PC-3 (cell line): ENCODE measurements at regions not wholly inside any gene's neighbourhood (a gene's known extent, or its start where the extent isn't known, plus 50 kb on each side); places are given as distances from the start of the nearest gene placed in this dataset.

Experiments used
- ATAC-seq: fragments of 200-7000 bp; cut with Tn5 transposase; 2 replicates; pipeline ENCODE4 v1.9.1; 2020; ENCODE audit warnings: mild to moderate bottlenecking, moderate library complexity
- BruUV-seq: library from RNA; stranded (reverse); fragments of 400-500 nt; replicated peaks from 2 replicates; lab custom pipeline; 2021; lab: Mats Ljungman, UMichigan
- CTCF ChIA-PET: fragments of 300-600 bp; sonication (Branson Sonifier 250); formaldehyde crosslinking; loops from one replicate; lab custom pipeline; 2022; ENCODE audit warnings: antibody characterized with exemption; lab: Charles Lee
- POLR2A ChIA-PET: fragments of 300-600 bp; sonication (Branson Sonifier 250); formaldehyde crosslinking; loops from one replicate; lab custom pipeline; 2022; ENCODE audit warnings: antibody characterized with exemption; ENCODE audit not compliant: unreplicated experiment; lab: Charles Lee
- DNase-seq: peaks from one replicate; pipeline ENCODE4 v3.0.0-alpha.2; 2015
- H2AFZ ChIP-seq: fragments of 300-600 bp; sonication (generic); 2 replicates; pipeline ENCODE4 v1.6.0; 2016; ENCODE audit warnings: antibody characterized with exemption, low read length
- H3F3A ChIP-seq: fragments of 300-600 bp; sonication (generic); one replicate; pipeline ENCODE4 v1.6.0; 2017; ENCODE audit warnings: antibody characterized with exemption, low read length, control low read depth, mild to moderate bottlenecking; ENCODE audit not compliant: unreplicated experiment
- H3K27ac ChIP-seq: fragments of 300-600 bp; sonication (generic); 2 replicates; pipeline ENCODE4 v1.5.1; 2016; ENCODE audit warnings: mild to moderate bottlenecking, low read length
- H3K27me3 ChIP-seq: fragments of 300-600 bp; sonication (generic); 2 replicates; pipeline ENCODE4 v1.6.1; 2016; ENCODE audit warnings: low read length, mixed read lengths
- H3K36me3 ChIP-seq: fragments of 300-600 bp; sonication (generic); 2 replicates; pipeline ENCODE4 v1.6.1; 2016; ENCODE audit warnings: low read depth, mixed run types, low read length, mixed read lengths
- H3K4me1 ChIP-seq: fragments of 300-600 bp; sonication (generic); 2 replicates; pipeline ENCODE4 v1.5.1; 2016; ENCODE audit warnings: low read length; ENCODE audit not compliant: insufficient read depth
- H3K4me2 ChIP-seq: fragments of 300-600 bp; sonication (generic); 2 replicates; pipeline ENCODE4 v1.6.0; 2016; ENCODE audit warnings: low read length
- H3K4me3 ChIP-seq: fragments of 300-600 bp; sonication (generic); 2 replicates; pipeline ENCODE4 v1.5.1; 2016; ENCODE audit warnings: mild to moderate bottlenecking, low read length, mixed read lengths
- H3K79me2 ChIP-seq: fragments of 300-600 bp; sonication (generic); 2 replicates; pipeline ENCODE4 v1.6.1; 2017; ENCODE audit warnings: low read length, mixed read lengths
- H3K9ac ChIP-seq: fragments of 300-600 bp; sonication (generic); 2 replicates; pipeline ENCODE4 v1.6.0; 2016; ENCODE audit warnings: mild to moderate bottlenecking, low read length
- H3K9me2 ChIP-seq: fragments of 300-600 bp; sonication (generic); replicated peaks from 2 replicates; pipeline ENCODE4 v1.6.1; 2016; ENCODE audit warnings: mixed run types, low read length, mixed read lengths
- H3K9me3 ChIP-seq: fragments of 300-600 bp; sonication (generic); 2 replicates; pipeline ENCODE4 v1.6.1; 2016; ENCODE audit warnings: low read length, mixed read lengths
- H4K20me1 ChIP-seq: fragments of 300-600 bp; sonication (generic); 2 replicates; pipeline ENCODE4 v1.6.1; 2016; ENCODE audit warnings: low read length, mixed read lengths
- CTCF ChIP-seq: fragments of 300-600 bp; sonication (generic); conservative IDR thresholded peaks from 2 replicates; pipeline ENCODE4 v1.5.1; 2017; ENCODE audit warnings: antibody characterized with exemption, low read depth, mild to moderate bottlenecking, low read length
- EZH2 ChIP-seq: fragments of 300-600 bp; sonication (generic); IDR thresholded peaks from one replicate; pipeline ENCODE4 v1.6.1; 2017; ENCODE audit warnings: antibody characterized with exemption, mild to moderate bottlenecking, low read length; ENCODE audit not compliant: unreplicated experiment
- EZH2phosphoT487 ChIP-seq: fragments of 300-600 bp; sonication (generic); IDR thresholded peaks from 2 replicates; pipeline ENCODE4 v1.6.1; 2018; ENCODE audit warnings: mild to moderate bottlenecking, antibody characterized with exemption, low read length, borderline replicate concordance
- intact Hi-C: fragments of 100-400 bp; cut with micrococcal nuclease; formaldehyde crosslinking; loops from 2 replicates; pipeline ENCODE4 v1.9.0; 2023

GRCh38 chr17:11081342-11081741, 159.7 kb upstream of the SHISA6 start:
- Histone ChIP-seq H3K79me2 (no peaks in the 10 kb centered on the region), H3K27ac (no peak overlapping the region), H3K9me3 (no peaks in the 10 kb centered on the region), H3F3A (no peaks in the 10 kb centered on the region), H3K9me2 (no peaks in the 10 kb centered on the region), H3K9ac (no peak overlapping the region), H3K36me3 (no peaks in the 10 kb centered on the region), H3K4me2 (no peak overlapping the region), H3K27me3 (no peaks in the 10 kb centered on the region), H2AFZ (no peak overlapping the region), H3K4me3 (no peak overlapping the region), H3K4me1 (no peaks in the 10 kb centered on the region), H4K20me1 (no peaks in the 10 kb centered on the region)
- no peak for TF ChIP-seq CTCF
- no peak for TF ChIP-seq EZH2
- no peak for TF ChIP-seq EZH2phosphoT487
- ATAC-seq (no peak), DNase-seq (no peak)
- no TSS peak for BruUV-seq
- POLR2A ChIA-PET: no interaction called here
- intact Hi-C loops: no loop called here
- CTCF ChIA-PET: no interaction called here

DNA sequence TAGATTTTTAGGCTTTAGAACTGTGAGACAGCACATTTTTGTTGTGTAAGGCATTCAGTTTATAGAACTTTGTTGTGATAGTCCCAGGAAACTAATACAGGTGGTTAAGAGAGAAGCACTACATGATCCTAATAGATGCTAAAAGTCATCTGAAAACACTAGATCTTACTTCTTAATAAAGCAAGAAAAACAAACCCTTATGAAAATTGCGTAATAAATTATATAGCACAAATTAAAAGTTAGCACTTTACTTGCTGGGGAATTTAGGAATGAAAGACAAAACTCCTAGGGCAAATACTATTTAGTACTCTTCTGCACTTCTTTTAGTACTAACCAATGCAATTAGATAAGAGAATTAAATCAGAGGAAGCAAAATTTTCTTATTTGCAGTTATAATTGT, 163.3 kb upstream of the SHISA6 start:
- Histone ChIP-seq H3K4me2 (no peak overlapping the region), H3K9me3 (no peaks in the 10 kb centered on the region), H3K9me2 (no peaks in the 10 kb centered on the region), H3F3A (no peaks in the 10 kb centered on the region), H3K36me3 (no peaks in the 10 kb centered on the region), H3K4me1 (no peaks in the 10 kb centered on the region), H3K27me3 (no peaks in the 10 kb centered on the region), H3K27ac (no peak overlapping the region), H4K20me1 (no peaks in the 10 kb centered on the region), H3K79me2 (no peaks in the 10 kb centered on the region), H3K9ac (no peak overlapping the region), H3K4me3 (no peak overlapping the region), H2AFZ (no peak overlapping the region)
- intact Hi-C loops: no loop called here
- BruUV-seq: no TSS peak
- ATAC-seq: no peak
- TF ChIP-seq EZH2phosphoT487 (no peak), EZH2 (no peak), CTCF (no peak)
- no peak for DNase-seq
- POLR2A ChIA-PET: no interaction called here
- CTCF ChIA-PET: no interaction called here

- Histone ChIP-seq H3K36me3 (no peaks in the 10 kb centered on the region), H3K27ac (no peak overlapping the region), H3K4me2 (no peak overlapping the region), H3K4me1 (no peaks in the 10 kb centered on the region), H4K20me1 (no peaks in the 10 kb centered on the region), H3K9ac (no peak overlapping the region), H3F3A (no peaks in the 10 kb centered on the region), H3K79me2 (no peaks in the 10 kb centered on the region), H3K9me3 (no peaks in the 10 kb centered on the region), H3K4me3 (no peak overlapping the region), H3K27me3 (no peaks in the 10 kb centered on the region), H2AFZ (no peak overlapping the region), H3K9me2 (no peaks in the 10 kb centered on the region)
- ChIA-PET POLR2A (no interaction called here), CTCF (no interaction called here)
- DNase-seq (no peak), ATAC-seq (no peak)
- intact Hi-C loops: no loop called here
- no TSS peak for BruUV-seq
- TF ChIP-seq CTCF (no peak), EZH2phosphoT487 (no peak), EZH2 (no peak)
These were observed 166.6 kb upstream of the SHISA6 start for GRCh38 chr17:11074451-11074850.
